GM12892 (cell line): ENCODE measurements at regions not wholly inside any gene's neighbourhood (a gene's known extent, or its start where the extent isn't known, plus 50 kb on each side); places are given as distances from the start of the nearest gene placed in this dataset.
"Not testable (repeated sequence)": the region's sequence is repeated elsewhere in the genome, so short reads cannot be mapped to it uniquely, and the experiment has no call there.

Experiments
- DNase-seq: peaks from one replicate; pipeline ENCODE4 v3.0.0; 2011; ENCODE audit not compliant: insufficient read length
- FAIRE-seq: peaks from 2 replicates; lab custom pipeline; 2011; peaks lifted over from hg19 to GRCh38; lab: Jason Lieb, UNC
- POLR2A ChIP-seq: IDR thresholded peaks from 2 replicates; pipeline ENCODE4 v1.6.1; 2011; ENCODE audit warnings: low read depth, low read length, control low read depth
- POLR2AphosphoS5 ChIP-seq: IDR thresholded peaks from 2 replicates; pipeline ENCODE4 v1.6.1; 2011; ENCODE audit warnings: low read depth, low read length, control low read depth
- TAF1 ChIP-seq: IDR thresholded peaks from 2 replicates; pipeline ENCODE4 v1.6.1; 2011; ENCODE audit warnings: low read depth, mild to moderate bottlenecking, control low read depth, low read length, borderline replicate concordance

DNA sequence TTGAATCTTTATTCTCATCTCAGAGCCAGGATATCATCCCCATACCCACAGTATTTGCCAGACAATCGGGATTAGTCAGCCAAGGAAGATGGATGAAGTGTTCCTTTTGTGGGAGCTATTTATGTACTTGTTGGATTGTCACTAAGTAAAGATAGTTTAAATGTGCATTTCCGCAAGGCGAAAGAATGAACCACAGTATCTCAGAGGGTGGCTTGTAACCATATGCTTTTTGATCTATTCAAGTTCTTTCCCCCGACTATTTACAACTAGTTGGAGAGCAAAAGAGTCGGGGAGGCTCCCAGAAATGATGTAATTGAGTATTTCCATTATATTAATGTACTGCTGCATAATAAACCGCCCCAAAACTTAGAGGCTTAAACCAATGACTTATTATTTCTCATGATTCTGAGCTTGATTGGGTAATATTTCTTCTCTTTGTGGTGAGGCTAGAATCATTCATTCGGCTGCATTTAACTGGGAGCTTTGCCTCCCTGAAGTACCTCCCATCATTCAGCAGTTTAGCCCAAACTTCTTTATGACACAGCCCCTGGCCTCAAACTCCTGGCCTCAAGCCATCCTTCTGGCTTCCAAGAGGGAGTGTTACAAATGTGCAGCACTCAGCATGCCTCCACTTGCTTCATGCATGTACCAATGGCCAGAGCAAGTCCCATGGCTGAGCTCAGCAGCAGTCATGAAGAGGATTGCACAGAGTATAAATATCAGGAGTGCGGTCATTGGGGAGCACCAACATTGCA is 423.7 kb downstream of the METTL4 start:
- no peak for TF ChIP-seq POLR2A
- no peak for TF ChIP-seq TAF1
- no peak for TF ChIP-seq POLR2AphosphoS5
- no peak for DNase-seq
- no peak for FAIRE-seq

DNA sequence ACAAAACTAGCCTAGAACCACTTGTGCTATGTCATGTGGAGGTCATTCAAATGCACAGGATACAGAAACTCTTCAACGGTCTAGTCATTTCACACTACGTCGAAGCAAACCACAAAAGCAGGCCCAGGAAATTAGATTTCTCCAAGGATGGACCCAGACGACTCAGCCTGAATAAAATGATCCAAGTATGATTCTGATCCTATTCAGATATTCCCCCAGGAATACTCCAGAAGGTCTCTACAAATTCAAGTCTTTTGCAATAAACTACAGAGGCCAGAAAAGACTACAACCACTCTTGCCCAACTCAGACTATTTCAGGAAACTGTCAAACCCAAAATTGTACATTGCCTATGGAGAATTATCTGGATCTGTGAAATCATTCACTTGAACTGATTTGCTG is 422.5 kb downstream of the METTL4 start:
- DNase-seq (no peak), FAIRE-seq (no peak)

DNA sequence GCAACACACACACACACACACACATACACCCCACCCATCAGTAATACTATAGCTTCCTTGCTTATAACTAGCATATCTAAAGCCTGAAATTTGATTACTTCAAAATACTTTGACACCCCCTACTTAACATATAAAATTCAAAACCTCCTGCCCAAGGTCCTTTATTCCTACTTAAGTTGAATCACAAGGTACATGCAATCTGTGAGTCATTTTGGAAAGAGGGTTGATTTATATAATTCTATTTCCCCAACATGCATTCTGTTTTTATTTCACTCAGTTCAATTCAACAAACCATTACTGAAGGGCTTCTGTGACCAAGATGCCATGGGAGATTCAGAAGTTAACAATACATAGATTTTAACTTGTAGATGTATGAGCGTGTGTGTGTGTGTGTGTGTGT is 420.7 kb downstream of the METTL4 start:
- FAIRE-seq (no peak), DNase-seq (no peak)

More for the DNA sequence above, 422.5 kb downstream of the METTL4 start:
- TF ChIP-seq POLR2A (no peak), TAF1 (no peak), POLR2AphosphoS5 (no peak)

DNA sequence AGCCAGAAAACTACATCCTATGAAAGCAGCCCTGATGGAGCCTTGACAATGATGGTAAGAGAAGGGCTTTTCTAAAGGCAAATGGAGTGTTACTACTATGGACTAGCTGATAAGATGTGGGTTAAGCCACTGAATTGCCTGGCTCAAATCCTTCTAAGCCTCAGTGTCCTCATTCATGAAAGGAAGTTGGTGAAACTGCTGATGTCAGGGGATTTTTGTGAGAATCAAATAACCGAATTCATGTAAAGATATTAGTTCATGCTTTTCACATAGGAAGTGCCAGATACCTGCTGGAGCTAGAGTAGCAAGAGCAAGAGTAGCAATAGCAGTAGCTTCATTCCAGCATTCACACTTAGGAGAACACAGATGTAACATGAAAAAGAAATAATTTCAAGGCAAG is 417.0 kb downstream of the METTL4 start:
- FAIRE-seq (no peak), DNase-seq (no peak)
- no peak for TF ChIP-seq POLR2AphosphoS5
- TF ChIP-seq TAF1: no peak
- no peak for TF ChIP-seq POLR2A

More for the DNA sequence above, 420.7 kb downstream of the METTL4 start:
- TF ChIP-seq TAF1 (no peak), POLR2A (no peak)

GRCh38 chr18:2164644-2165550 is 406.4 kb downstream of the METTL4 start:
- FAIRE-seq (no peak), DNase-seq (no peak)
- TF ChIP-seq POLR2AphosphoS5 (no peak), POLR2A (no peak), TAF1 (no peak)

DNA sequence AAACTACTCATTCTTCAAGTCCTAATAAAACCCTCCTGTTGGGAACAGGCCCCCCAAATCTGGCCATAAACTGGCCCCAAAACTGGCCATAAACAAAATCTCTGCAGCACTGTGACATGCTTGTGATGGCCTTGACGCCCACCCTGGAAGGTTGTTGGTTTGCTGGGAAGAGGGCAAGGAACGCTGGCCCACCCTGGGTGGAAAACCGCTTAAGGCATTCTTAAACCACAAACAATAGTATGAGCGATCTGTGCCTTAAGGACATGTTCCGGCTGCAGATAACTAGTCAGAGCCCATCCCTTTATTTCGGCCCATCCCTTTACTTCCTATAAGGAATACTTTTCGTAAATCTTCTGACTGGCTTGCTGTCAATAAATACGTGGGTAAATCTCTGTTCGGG is 404.4 kb downstream of the METTL4 start:
- not testable (repeated sequence) for DNase-seq, FAIRE-seq

DNA sequence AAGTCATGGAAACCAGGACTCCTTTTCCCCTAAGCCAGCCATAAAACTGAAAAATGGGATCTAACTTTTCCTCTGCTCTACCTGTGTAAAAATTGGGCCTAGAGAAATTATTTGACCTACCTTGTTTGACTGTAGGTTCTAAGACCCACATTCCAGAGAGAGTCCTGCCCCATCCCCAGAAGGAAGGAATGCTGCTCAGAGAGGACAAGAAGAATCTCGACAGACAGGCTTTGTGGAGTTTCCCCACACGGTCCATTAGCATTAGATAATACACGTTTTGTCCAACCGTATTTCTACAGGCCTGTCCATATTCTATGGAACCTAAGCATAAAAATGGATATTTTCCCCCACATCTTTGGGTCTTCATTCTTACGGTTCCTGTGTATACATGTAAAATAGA is 403.3 kb downstream of the METTL4 start:
- DNase-seq (no peak), FAIRE-seq (no peak)
- TF ChIP-seq TAF1 (no peak), POLR2AphosphoS5 (no peak), POLR2A (no peak)

DNA sequence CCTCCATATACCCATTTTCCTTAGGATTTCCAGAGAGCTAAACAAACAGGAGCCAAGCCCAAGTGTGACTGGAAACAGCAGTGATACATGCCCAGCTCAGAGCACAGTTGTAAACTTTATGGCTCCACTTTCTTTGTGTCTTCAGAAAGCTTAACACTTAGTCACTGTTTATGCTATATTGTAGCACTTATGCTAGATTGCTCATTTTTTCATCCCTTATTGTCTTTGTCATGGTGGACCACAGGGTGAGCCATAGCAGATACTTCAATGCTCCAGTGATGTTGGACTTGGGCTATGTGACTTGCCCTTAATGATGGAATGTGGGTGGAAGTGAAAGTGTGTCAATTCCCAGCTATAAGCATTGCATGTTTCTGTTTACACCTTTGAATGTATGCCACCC is 401.6 kb downstream of the METTL4 start:
- DNase-seq: no peak
- no peak for TF ChIP-seq POLR2A
- TF ChIP-seq POLR2AphosphoS5: no peak
- no peak for TF ChIP-seq TAF1
- no peak for FAIRE-seq

DNA sequence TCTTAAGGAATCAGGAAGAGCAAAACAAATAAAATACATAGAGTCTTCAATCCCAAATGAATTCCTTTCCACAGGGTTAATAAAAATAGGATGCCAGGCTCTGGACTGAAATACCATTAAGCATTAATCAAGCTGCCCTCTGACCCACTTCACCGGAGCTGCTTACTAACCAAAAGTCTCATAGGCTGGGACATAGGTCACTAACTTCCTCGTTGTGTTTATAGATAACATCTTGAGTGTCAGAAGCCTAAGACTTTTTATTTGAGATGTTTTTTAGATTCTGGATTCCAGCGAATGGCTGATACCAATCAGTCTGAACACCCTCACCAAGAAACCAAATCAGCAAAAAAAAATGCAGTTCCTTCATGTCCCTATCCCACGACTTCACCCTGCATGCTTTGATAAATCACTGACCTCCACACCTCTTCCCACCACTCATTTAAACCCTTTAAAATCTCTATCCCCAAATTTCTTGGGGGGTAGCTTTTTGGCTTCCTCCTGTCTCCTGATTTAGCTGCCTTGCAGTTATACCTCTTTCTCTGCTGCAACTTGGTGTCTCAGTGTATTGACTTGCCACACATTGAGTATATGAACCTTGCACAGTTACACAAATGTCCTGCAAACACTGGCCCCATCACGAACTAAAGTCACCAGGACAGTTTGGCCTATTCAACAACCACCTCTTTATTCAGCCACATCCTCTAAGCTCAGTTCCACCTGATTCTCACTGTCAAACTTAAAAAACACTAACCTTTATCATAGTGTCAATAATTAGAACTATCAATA is 399.3 kb downstream of the METTL4 start:
- FAIRE-seq (no peak), DNase-seq (no peak)
- no peak for TF ChIP-seq TAF1
- TF ChIP-seq POLR2A: no peak
- no peak for TF ChIP-seq POLR2AphosphoS5

- no peak for FAIRE-seq
- TF ChIP-seq POLR2A (no peak), TAF1 (no peak), POLR2AphosphoS5 (no peak)
- no peak for DNase-seq
Measured at GRCh38 chr18:2172881-2173280, 398.4 kb downstream of the METTL4 start.

GRCh38 chr18:2173486-2173885 is 397.8 kb downstream of the METTL4 start:
- no peak for FAIRE-seq
- DNase-seq: no peak
- TF ChIP-seq POLR2A: no peak
- TF ChIP-seq POLR2AphosphoS5: no peak
- TF ChIP-seq TAF1: no peak

DNA sequence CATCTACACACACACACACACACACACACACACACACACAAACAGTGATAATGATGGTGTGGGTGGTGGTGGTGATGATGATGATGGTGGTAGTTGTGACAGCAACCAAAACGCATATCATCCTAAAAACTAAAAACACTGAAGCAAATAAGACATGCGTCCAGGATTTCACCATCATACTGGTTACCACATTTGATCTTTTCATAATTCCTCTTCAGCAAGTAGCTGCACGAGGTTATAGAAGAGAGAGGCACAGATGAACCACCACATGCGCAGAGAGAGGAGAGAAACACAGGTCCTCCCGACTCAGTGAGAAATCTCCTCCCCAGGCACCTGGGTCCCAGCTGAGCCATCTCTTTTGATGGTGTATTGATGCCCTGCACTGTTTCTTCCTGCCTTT is 393.3 kb downstream of the METTL4 start:
- FAIRE-seq: no peak
- no peak for DNase-seq
- no peak for TF ChIP-seq POLR2A
- TF ChIP-seq POLR2AphosphoS5: no peak
- TF ChIP-seq TAF1: no peak
